Activated naive CD8-positive, alpha-beta T cell treated with anti-CD3 and anti-CD28 coated beads, Interleukin-2, amount 50 U/mL, for 16 hours (primary cell): ENCODE measurements at regions not wholly inside any gene's neighbourhood (a gene's known extent, or its start where the extent isn't known, plus 50 kb on each side); places are given as distances from the start of the nearest gene placed in this dataset.
"Not testable (repeated sequence)": the region's sequence is repeated elsewhere in the genome, so short reads cannot be mapped to it uniquely, and the experiment has no call there.

Source experiments
- DNase-seq: peaks from one replicate; pipeline ENCODE4 v3.0.0-alpha.2; 2020; ENCODE audit warnings: low read depth, low spot score

GRCh38 chr12:75760573-75761294, 249.3 kb upstream of the KRR1 start:
- DNase-seq: no peak

DNA sequence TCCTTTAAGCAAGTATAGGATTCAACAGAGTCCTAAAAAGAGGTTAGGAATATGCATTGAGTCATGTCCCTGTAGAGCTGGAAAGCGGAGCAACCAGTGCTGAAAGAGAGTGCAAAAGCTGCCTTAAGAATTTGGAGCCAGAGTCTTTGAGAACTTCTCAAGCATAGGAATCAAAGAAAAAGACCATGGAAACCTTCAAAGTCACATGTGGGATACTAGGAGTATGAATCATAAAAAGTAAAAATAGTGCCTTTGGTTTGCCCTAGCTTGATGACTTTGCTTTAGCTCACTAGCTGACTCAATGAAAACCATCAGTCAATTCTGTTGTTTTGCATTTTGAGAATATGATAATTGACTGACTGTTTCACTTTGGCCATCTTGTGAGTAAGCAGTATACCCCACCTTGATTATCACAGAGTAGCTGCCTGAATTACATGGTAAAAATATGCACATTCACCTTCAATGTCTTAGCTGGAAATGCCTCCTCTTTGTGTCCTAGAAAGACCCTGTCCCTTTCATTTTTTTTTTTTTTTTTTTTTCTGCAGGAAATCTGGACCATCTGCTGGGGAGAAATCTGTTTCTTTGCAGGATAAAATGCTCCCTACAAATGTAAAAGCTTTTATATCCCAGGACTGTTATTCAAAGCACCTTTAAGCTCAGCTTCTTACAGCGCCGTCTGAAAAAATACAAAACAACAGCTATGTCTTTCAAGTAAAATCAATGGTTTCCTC, 248.6 kb upstream of the KRR1 start:
- no peak for DNase-seq

DNA sequence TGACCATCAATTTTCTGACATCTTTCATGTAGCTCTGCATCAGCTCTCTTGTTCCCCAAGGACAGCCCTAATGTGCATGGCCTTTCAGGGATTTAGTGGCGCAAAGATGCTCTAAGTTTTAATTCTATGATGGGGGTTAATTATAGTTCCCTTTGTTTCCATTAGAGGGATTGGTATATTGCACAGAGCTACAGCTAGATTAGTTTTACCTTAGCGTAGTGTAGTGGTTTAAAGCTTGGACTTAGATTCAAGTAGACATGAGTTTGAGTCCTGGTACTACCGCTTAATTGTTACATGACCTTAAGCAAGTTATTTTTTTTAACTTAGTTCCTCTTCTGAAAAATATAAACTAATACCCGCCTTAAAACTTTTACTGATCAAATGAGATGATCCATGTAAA, 247.8 kb upstream of the KRR1 start:
- DNase-seq: no peak

DNA sequence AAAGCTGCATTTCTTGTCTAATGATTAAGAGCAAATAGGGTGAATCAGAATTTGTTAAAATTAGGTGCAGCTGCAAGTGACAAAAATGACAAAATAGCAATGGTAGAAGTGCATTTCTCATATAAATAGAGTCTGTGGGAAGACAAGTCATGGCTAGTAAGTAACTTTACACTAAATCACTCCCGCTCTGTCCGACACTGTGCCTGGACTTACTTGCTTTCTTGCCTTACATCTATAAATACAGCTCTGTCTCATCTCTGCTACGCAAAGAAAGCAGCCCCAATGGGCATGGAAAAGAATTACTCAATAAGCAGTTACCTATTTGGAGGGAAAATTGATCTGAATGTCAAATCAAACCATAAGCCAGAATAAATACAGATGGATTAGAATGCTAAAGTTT, 245.4 kb upstream of the KRR1 start:
- DNase-seq: no peak

DNA sequence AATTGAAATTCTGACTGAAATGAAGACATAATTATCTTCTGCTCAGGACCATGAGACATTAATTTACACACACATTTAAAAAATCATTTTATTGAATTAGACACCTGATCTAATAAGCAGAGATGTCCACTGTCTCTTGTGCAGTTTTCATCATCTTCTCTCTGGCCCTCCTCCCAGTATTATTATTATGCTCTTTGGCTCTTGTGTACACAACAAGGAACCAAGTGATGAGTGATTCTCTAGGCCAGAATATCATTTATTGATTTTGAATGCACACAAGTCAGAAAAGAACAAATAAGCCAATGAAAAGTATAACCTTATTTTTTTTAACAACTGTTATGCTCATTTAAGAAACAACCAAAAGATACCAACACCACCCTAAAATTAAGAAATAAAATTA, 244.7 kb upstream of the KRR1 start:
- no peak for DNase-seq

DNA sequence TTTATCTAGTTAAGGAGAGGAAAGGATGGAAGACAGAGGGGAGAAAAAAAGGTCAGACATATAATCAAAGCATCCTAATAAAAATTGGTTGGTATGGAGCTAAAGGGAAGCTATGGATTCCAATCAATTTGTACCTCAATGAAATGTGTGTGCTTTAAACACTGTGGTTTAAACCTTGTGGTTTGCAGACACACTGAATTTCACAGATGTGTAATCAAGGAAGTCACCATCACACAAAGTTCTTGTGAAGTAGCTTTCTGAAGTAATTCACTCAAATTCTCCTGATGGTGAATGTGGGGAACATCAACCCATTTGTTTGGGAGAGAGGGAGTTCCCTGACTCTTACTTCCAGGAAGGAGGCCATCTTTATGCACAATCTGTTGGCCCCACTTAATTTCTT, 243.3 kb upstream of the KRR1 start:
- no peak for DNase-seq

DNA sequence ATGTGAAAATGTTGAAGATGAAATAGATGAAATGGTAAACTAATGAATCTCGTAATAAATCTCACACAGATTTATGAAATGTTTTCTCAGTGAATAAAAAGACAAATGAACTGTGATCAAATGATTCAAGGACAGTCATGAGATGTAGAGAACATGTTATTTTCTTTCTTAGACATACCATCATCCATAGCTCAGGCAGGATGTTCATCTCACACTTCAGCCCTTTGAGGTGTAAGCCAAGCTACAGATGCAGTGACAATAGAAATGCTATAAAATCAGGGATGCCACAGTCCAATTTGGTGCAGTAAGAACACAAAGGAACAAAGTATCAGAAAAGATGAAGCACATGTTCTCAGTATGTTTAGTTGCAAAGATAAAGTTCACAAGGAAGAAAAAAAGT, 242.7 kb upstream of the KRR1 start:
- no peak for DNase-seq

DNA sequence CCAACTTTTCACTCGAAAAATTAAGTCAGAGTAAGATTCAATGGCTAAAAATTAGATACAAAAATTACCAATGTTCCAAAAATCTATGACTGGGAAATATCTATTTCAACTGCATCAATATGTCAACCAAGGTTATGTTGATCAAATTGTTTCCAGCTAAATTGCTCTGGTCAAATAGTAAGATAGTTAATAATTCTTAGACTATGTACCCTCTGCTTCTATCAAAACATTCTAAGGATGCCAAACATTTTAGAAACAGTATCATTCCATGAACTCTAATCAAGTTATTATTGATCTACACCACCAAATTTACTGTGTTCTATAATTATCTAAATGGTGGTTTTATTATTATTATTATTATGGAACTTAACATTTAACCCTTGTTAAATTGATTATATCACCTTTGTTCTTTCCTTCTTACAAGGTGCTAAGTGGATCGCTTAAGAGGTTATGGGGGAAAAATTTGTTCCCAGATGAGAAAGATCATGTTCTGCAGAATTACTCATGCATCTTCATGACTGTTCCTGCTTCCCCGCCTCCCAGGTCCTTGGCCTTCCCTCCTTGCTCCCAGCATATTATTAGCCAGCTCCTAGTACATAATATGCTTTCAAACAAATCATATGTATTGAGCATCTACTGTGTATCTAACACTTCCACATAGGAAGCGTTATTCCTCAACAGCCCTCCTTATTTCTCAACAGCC, 240.5 kb upstream of the KRR1 start:
- DNase-seq: no peak

- no peak for DNase-seq
These were observed 239.4 kb upstream of the KRR1 start for GRCh38 chr12:75750716-75751306.

GRCh38 chr12:75748990-75749389, 237.6 kb upstream of the KRR1 start:
- not testable (repeated sequence) for DNase-seq

- DNase-seq: no peak
These were observed 236.7 kb upstream of the KRR1 start for GRCh38 chr12:75748136-75748535.

- no peak for DNase-seq
These were observed 236.2 kb upstream of the KRR1 start for GRCh38 chr12:75747572-75748021.

GRCh38 chr12:75746621-75747020, 235.2 kb upstream of the KRR1 start:
- no peak for DNase-seq

DNA sequence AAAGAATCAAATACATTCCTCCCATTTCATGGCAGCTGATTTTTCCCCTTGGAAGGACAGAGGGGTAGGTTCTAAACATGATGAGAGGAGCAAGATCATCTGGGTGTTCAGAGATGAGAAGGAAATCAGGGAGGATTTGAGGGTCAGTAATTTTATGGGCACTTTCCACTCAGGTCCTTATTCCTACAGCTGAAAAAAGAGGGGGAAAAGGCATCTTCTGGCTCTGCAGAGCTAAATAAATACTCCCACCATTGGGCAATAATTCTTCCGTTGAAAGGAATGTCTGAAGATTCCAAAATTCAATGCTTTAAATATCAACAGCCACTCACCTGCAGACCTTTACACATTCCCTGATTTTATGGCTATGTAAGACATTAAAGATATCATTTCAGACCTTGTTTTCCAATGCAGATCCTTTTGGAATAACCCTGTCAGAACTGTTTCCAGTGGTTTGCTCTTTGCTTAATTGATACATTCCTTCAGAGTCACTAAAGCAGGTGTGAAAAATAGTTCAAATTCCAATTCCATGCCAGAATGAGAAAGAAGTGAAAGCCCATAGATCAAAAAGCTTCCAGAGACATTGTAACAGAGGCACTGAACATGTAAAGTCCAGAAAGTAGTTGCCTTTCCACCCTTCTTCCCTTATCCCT, 233.3 kb upstream of the KRR1 start:
- no peak for DNase-seq

DNA sequence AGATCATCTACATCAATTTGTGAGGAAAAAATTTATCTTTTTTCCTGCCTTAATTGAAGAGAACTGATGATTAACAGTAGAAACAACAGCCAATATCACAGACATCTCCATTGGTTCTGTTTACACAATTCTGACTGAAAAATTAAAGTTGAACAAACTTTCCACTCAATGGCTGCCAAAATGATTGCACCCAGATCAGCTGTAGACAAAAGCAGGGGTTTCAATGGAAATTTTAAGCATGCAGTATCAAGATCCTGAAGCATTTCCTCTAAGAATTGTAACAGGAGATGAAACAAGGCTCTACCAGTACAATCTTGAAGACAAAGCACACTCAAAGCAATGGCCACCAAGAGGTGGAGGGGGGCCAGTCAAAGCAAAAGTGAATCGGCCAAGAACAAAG, 231.6 kb upstream of the KRR1 start:
- DNase-seq: no peak

- DNase-seq: no peak
These were observed 230.6 kb upstream of the KRR1 start for GRCh38 chr12:75742048-75742447.

GRCh38 chr12:75739912-75740311, 228.5 kb upstream of the KRR1 start:
- no peak for DNase-seq

DNA sequence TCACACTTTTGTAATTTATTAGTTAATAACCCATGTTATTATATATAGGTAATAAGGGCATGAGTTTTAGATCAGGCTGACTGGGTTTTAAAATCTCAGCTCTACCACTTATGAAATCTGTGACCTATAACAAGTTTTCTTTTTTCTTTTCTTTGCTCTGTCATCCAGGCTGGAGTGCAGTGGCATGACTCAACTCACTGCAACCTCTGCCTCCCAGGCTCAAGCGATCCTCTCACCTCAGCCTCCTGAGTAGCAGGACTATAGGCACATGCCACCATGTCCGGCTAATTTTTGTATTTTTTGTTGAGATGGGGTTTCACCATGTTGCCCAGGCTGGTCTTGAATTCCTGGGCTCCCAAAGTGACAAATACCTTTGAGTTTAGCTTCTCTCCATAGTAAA, 227.7 kb upstream of the KRR1 start:
- not testable (repeated sequence) for DNase-seq

- no peak for DNase-seq
These were observed 227.1 kb upstream of the KRR1 start for GRCh38 chr12:75738486-75738885.

DNA sequence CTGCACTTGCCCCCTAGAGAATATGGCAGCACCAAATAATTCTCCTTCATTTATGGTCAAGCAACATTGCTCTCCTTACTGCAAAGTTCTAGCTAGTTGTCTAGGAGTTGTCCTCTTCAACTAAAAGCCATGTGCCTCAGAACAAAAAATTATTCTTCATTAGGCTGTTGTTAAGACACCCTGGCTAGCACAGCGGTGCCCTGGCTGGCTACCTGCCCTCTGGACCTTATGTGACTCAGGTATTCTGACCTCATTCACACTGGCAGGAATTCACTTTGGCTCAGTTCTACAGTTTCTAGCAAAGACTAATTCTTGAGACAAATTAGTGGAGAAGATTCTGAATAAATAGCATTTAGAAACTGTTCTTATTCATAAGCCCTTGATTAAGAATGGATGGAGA, 224.4 kb upstream of the KRR1 start:
- DNase-seq: no peak

DNA sequence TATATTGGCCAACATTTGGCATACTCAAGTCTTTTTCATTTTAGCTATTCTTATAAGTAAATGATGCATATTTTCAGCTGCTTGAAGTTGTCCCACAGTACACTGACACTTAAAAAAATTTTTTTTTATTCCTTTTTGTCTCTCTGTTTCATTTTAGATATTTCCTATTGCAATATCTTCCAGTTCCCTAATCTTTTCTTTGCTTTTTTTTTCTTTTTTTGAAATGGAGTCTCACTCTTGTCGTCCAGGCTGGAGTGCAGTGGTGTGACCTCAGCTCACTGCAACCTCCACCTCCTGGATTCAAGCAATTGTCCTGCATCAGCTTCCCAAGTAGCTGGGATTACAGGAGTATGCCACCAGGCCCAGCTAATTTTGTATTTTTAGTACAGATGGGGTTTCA, 217.4 kb upstream of the KRR1 start:
- no peak for DNase-seq

GRCh38 chr12:75727577-75727976, 216.2 kb upstream of the KRR1 start:
- no peak for DNase-seq
